SU-DHL-6 (cell line): ENCODE measurements at regions not wholly inside any gene's neighbourhood (a gene's known extent, or its start where the extent isn't known, plus 50 kb on each side); places are given as distances from the start of the nearest gene placed in this dataset.

Experiments
- EZH2phosphoT487 ChIP-seq: fragments of 200-600 bp; sonication (generic), shearing (Covaris generic); conservative IDR thresholded peaks from 2 replicates; pipeline ENCODE4 v1.6.1; 2018; ENCODE audit warnings: mild to moderate bottlenecking, antibody characterized with exemption, low read length, moderate library complexity, mixed read lengths
- TF ChIP-seq, protein P1 (sequence below): fragments of 200-600 bp; sonication (generic); IDR thresholded peaks from one replicate; pipeline ENCODE4 v1.5.1; 2017; ENCODE audit warnings: antibody characterized with exemption, mild to moderate bottlenecking, low read length, moderate library complexity; ENCODE audit not compliant: insufficient read depth, poor library complexity, severe bottlenecking

- TF ChIP-seq EZH2phosphoT487: no peak
- TF ChIP-seq, protein P1, sequence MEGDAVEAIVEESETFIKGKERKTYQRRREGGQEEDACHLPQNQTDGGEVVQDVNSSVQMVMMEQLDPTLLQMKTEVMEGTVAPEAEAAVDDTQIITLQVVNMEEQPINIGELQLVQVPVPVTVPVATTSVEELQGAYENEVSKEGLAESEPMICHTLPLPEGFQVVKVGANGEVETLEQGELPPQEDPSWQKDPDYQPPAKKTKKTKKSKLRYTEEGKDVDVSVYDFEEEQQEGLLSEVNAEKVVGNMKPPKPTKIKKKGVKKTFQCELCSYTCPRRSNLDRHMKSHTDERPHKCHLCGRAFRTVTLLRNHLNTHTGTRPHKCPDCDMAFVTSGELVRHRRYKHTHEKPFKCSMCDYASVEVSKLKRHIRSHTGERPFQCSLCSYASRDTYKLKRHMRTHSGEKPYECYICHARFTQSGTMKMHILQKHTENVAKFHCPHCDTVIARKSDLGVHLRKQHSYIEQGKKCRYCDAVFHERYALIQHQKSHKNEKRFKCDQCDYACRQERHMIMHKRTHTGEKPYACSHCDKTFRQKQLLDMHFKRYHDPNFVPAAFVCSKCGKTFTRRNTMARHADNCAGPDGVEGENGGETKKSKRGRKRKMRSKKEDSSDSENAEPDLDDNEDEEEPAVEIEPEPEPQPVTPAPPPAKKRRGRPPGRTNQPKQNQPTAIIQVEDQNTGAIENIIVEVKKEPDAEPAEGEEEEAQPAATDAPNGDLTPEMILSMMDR: no peak
These were observed 775.0 kb downstream of the USP25 start for GRCh38 chr21:16504766-16505165.
